K562 (cell line): ENCODE measurements at regions not wholly inside any gene's neighbourhood (a gene's known extent, or its start where the extent isn't known, plus 50 kb on each side); places are given as distances from the start of the nearest gene placed in this dataset.
A peak's percentile ranks its signal among the peaks of the same experiment; 100 is the strongest.

Experiments
- ATAC-seq: fragments of 200-7000 bp; cut with Tn5 transposase; 3 replicates; pipeline ENCODE4 v1.9.1; 2020; ENCODE audit warnings: moderate library complexity
- BruUV-seq: library from RNA; stranded (reverse); fragments of 400-500 nt; replicated peaks from 2 replicates; lab custom pipeline; 2021; lab: Mats Ljungman, UMichigan
- CTCF ChIA-PET: fragments of 300-600 bp; formaldehyde crosslinking; extraction: SDS; loops from one replicate; lab custom pipeline; 2021; ENCODE audit warnings: low intra/inter-chr PET ratio; lab: Yijun Ruan, JAX
- POLR2A ChIA-PET: fragments of 300-600, 350-650 bp; sonication (Branson Sonifier 250); formaldehyde crosslinking; extraction: SDS; loops from one replicate; lab custom pipeline; 2021; ENCODE audit warnings: antibody characterized with exemption, inconsistent platforms; lab: Yijun Ruan, JAX
- DNase-seq, 4 experiments: peaks; one replicate each; pipeline versions ENCODE4 v3.0.0 to v3.0.0-alpha.2; 2011 to 2018; ENCODE audit warnings: low spot score in 3 of 4, mixed read lengths in 3 of 4; ENCODE audit errors: extremely low read depth in 1 of 4
- FAIRE-seq: peaks from 2 replicates; lab custom pipeline; 2011; peaks lifted over from hg19 to GRCh38; lab: Jason Lieb, UNC
- H2AFZ ChIP-seq: 2 replicates; pipeline ENCODE4 v1.6.0; 2011; ENCODE audit warnings: low read depth, low read length, control low read depth, inconsistent platforms
- H3K27ac ChIP-seq: fragments of 200-600 bp; 3 replicates; pipeline ENCODE4 v1.8.0; 2011; ENCODE audit warnings: low read depth, mild to moderate bottlenecking, control low read depth, inconsistent platforms, low read length, moderate library complexity, mixed read lengths; ENCODE audit errors: extremely low read depth
- H3K27me3 ChIP-seq, 2 experiments: fragments of 300-600 bp in 1 of 2; 2 replicates in 1 of 2; 3 replicates in 1 of 2; pipeline versions ENCODE4 v1.6.0 to v1.8.0; 2011; ENCODE audit warnings: inconsistent platforms in 2 of 2, low read length in 2 of 2, mild to moderate bottlenecking in 1 of 2, mixed read lengths in 1 of 2, moderate library complexity in 1 of 2; ENCODE audit not compliant: control insufficient read depth in 2 of 2, insufficient read depth in 2 of 2
- H3K36me3 ChIP-seq: fragments of 300-600 bp; 3 replicates; pipeline ENCODE4 v1.8.0; 2011; ENCODE audit warnings: mild to moderate bottlenecking, low read length, inconsistent platforms; ENCODE audit not compliant: control insufficient read depth, insufficient read depth
- H3K4me1 ChIP-seq, 2 experiments: fragments of 200-600 bp in 1 of 2; replicated peaks in 1 of 2; 2 replicates in 1 of 2; 3 replicates in 1 of 2; pipeline versions ENCODE4 v1.5.1 to v1.8.0; 2011; ENCODE audit warnings: inconsistent platforms in 2 of 2, low read length in 2 of 2, mild to moderate bottlenecking in 1 of 2, mixed read lengths in 1 of 2, moderate library complexity in 1 of 2; ENCODE audit not compliant: control insufficient read depth in 2 of 2, insufficient read depth in 2 of 2
- H3K4me2 ChIP-seq: 2 replicates; pipeline ENCODE4 v1.6.1; 2011; ENCODE audit warnings: low read length, control low read depth, inconsistent platforms, mixed read lengths; ENCODE audit not compliant: insufficient read depth
- H3K4me3 ChIP-seq: fragments of 200-600 bp; sonication (generic), shearing (Covaris generic); 2 replicates; pipeline ENCODE4 v1.5.1; 2016; ENCODE audit warnings: control low read depth, inconsistent platforms
- H3K79me2 ChIP-seq: fragments of 200-600 bp; 3 replicates; pipeline ENCODE4 v1.8.0; 2011; ENCODE audit warnings: low read length, inconsistent platforms; ENCODE audit not compliant: control insufficient read depth, insufficient read depth
- H3K9ac ChIP-seq, 2 experiments: 2 replicates each; pipeline versions ENCODE4 v1.6.0 to v1.6.1; 2011; ENCODE audit warnings: low read depth in 2 of 2, low read length in 2 of 2, control low read depth in 1 of 2, inconsistent platforms in 1 of 2, mild to moderate bottlenecking in 1 of 2, mixed read lengths in 1 of 2; ENCODE audit not compliant: insufficient read depth in 1 of 2
- H3K9me1 ChIP-seq: one replicate; pipeline ENCODE4 v1.6.0; 2011; ENCODE audit warnings: inconsistent platforms, mild to moderate bottlenecking, low read length, moderate library complexity; ENCODE audit not compliant: control insufficient read depth, insufficient read depth
- H3K9me3 ChIP-seq: replicated peaks from 2 replicates; pipeline ENCODE4 v1.5.1; 2011; ENCODE audit warnings: low read depth, low read length, inconsistent platforms; ENCODE audit not compliant: control insufficient read depth, insufficient read depth
- H4K20me1 ChIP-seq: replicated peaks from 2 replicates; pipeline ENCODE4 v1.6.1; 2011; ENCODE audit warnings: low read length, inconsistent platforms, mixed read lengths; ENCODE audit not compliant: control insufficient read depth, insufficient read depth
- ATF2 ChIP-seq: sonication (generic); formaldehyde crosslinking; IDR thresholded peaks from 2 replicates; pipeline ENCODE4 v1.8.1; 2022; ENCODE audit warnings: missing genetic modification reagents
- CBX3 ChIP-seq, 2 experiments: IDR thresholded peaks; 1 replicate in 1 of 2; 2 replicates in 1 of 2; pipeline ENCODE4 v1.6.1; 2012; ENCODE audit warnings: inconsistent platforms in 2 of 2, low read length in 2 of 2, borderline replicate concordance in 1 of 2, control low read depth in 1 of 2
- EZH2 ChIP-seq: IDR thresholded peaks from 2 replicates; pipeline ENCODE4 v1.6.1; 2012; ENCODE audit warnings: low read depth, mild to moderate bottlenecking, inconsistent platforms, low read length, borderline replicate concordance
- FOS ChIP-seq: IDR thresholded peaks from 3 replicates; pipeline ENCODE4 v1.6.1; 2011; ENCODE audit not compliant: insufficient read length; ENCODE audit errors: extremely low read depth
- FOXK2 ChIP-seq, 2 experiments: fragments of 450-650 bp; IDR thresholded peaks in 1 of 2; conservative IDR thresholded peaks in 1 of 2; 2 replicates each; pipeline ENCODE4 v1.6.1; 2016; ENCODE audit warnings: low read depth in 2 of 2, mild to moderate bottlenecking in 1 of 2
- HDAC8 ChIP-seq: fragments of 450-650 bp; IDR thresholded peaks from 2 replicates; pipeline ENCODE4 v1.6.1; 2016; ENCODE audit warnings: mild to moderate bottlenecking, missing genetic modification characterization, moderate library complexity, missing compliant biosample characterization
- MYC ChIP-seq, 2 experiments: fragments of 250-450 bp in 1 of 2; sonication (Bioruptor Pico) in 1 of 2; IDR thresholded peaks; 2 replicates each; pipeline versions ENCODE4 v1.5.1 to v1.6.1; 2012 to 2021; ENCODE audit warnings: low read depth in 2 of 2, borderline replicate concordance in 1 of 2, improper control_type of control experiment in 1 of 2, low read length in 1 of 2, mild to moderate bottlenecking in 1 of 2, moderate library complexity in 1 of 2
- SAFB2 ChIP-seq: fragments of 200-400 bp; formaldehyde crosslinking; IDR thresholded peaks from 2 replicates; pipeline ENCODE4 v1.6.1; 2018; ENCODE audit warnings: borderline replicate concordance, low read length, low read depth, moderate library complexity; ENCODE audit not compliant: severe bottlenecking
- SREBF1 ChIP-seq: fragments of 150-350 bp; IDR thresholded peaks from 2 replicates; pipeline ENCODE4 v1.6.1; 2014; ENCODE audit warnings: antibody characterized with exemption, low read depth, low read length, borderline replicate concordance
- USF1 ChIP-seq: sonication (generic); formaldehyde crosslinking; IDR thresholded peaks from 2 replicates; pipeline ENCODE4 v1.9.0; 2022; ENCODE audit warnings: mild to moderate bottlenecking, missing genetic modification reagents
- ZNF124 ChIP-seq: sonication (generic); formaldehyde crosslinking; IDR thresholded peaks from 2 replicates; pipeline ENCODE4 v1.8.1; 2022; ENCODE audit warnings: missing genetic modification reagents
- ZNF282 ChIP-seq: sonication (generic); formaldehyde crosslinking; IDR thresholded peaks from 2 replicates; pipeline ENCODE4 v1.8.1; 2023; ENCODE audit warnings: missing genetic modification reagents
- ZNF584 ChIP-seq: fragments of 200-800 bp; sonication (Bioruptor generic); IDR thresholded peaks from 2 replicates; pipeline ENCODE4 v1.6.1; 2016; ENCODE audit warnings: low read depth, mild to moderate bottlenecking, missing genetic modification characterization, missing compliant biosample characterization
- WGBS: fragments of 100-300 bp; shearing (Covaris generic); methylation state at CpG from one replicate; pipeline ENCODE4 v1.1.6; 2016; ENCODE audit warnings: low coverage, mixed read lengths; ENCODE audit not compliant: insufficient coverage; ENCODE audit errors: missing lambda C conversion rate; 5-methylcytosine and 5-hydroxymethylcytosine counted together
- in situ Hi-C: fragments of 300-500 bp; cut with MboI; formaldehyde crosslinking; loops from 4 replicates; pipeline ENCODE4 v1.15.0; 2018; ENCODE audit warnings: inconsistent platforms, mixed read lengths
- intact Hi-C: fragments of 100-400 bp; cut with micrococcal nuclease; formaldehyde crosslinking; loops from 2 replicates; pipeline ENCODE4 v1.14.2; 2022

GRCh38 chr12:92539976-92540781 is 162.6 kb upstream of the PLEKHG7 start:
- 48% methylated on average over 11 of the region's 12 CpGs for WGBS
- in situ Hi-C loops: no loop called here
- no peak for DNase-seq
- Histone ChIP-seq H3K9me1 (no peaks in the 10 kb centered on the region), H3K27me3 (no peaks in the 10 kb centered on the region)
- TF ChIP-seq CBX3 (IDR thresholded peaks at IDR 0.05; ENCODE audit: borderline replicate concordance in 1 of 2, low read length in 2 of 2) (no peak), FOXK2 (conservative IDR thresholded peaks at IDR 0.05 in 1 of 2, IDR thresholded peaks at IDR 0.05 in 1 of 2; ENCODE audit: low read depth in 2 of 2) (no peak), USF1 (no peak), ZNF584 (CRISPR knock-in tag) (no peak), FOS (no peak), ATF2 (CRISPR knock-in tag) (no peak), SREBF1 (no peak), EZH2 (no peak), HDAC8 (tag) (no peak), MYC (IDR thresholded peaks at IDR 0.05; ENCODE audit: low read depth, low read length) (no peak), MYC (CRISPR knock-in tag; IDR thresholded peaks at IDR 0.05; ENCODE audit: borderline replicate concordance, low read depth) (no peak), SAFB2 (no peak), ZNF282 (no peak), ZNF124 (CRISPR knock-in tag) (no peak)
- TF ChIP-seq, all 486 proteins: peak for 0
- BruUV-seq: no TSS peak
- ChIA-PET POLR2A (interaction anchor here (0.6 to 3.0 kb wide), 2 partner anchors 262 to 395 kb away, joined by 3 to 8 read pairs; partner anchors contain the start of gene BTG1), CTCF (no interaction called here)
- H3K4me2 ChIP-seq: no peak overlapping the region
- H3K9me3 ChIP-seq: no peaks in the 10 kb centered on the region
- no peaks in the 10 kb centered on the region for H3K36me3 ChIP-seq
- H3K4me3 ChIP-seq: no peak overlapping the region
- peaks cover 0 to 26% of the 10 kb centered on the region in 2 experiments; a peak in 2 of 5 replicates for H3K4me1 ChIP-seq
- intact Hi-C loops: no loop called here
- FAIRE-seq (no peak), ATAC-seq (peak; percentile 40; the same call in 2 of the 3 replicates)
- H4K20me1 ChIP-seq: no peaks in the 10 kb centered on the region
- H3K9ac ChIP-seq: 0 out of 4 replicates have a peak overlapping the region, but pooled peaks of 1 of the 2 experiments have one; percentile 33
- H3K27ac ChIP-seq: no peak overlapping the region
- H2AFZ ChIP-seq: 0 out of 2 replicates have a peak overlapping the region, but pooled peaks have one; percentile 23
- no peaks in the 10 kb centered on the region for H3K79me2 ChIP-seq
